Neural progenitor cell (in vitro differentiated cells): ENCODE measurements at regions not wholly inside any gene's neighbourhood (a gene's known extent, or its start where the extent isn't known, plus 50 kb on each side); places are given as distances from the start of the nearest gene placed in this dataset.

Experiments
- CTCF ChIP-seq: fragments of 200-600 bp; sonication (generic); IDR thresholded peaks from 2 replicates; pipeline ENCODE4 v1.5.1; 2017; ENCODE audit warnings: antibody characterized with exemption, mild to moderate bottlenecking
- EZH2 ChIP-seq: fragments of 200-600 bp; sonication (generic); IDR thresholded peaks from 2 replicates; pipeline ENCODE4 v1.6.1; 2017; ENCODE audit warnings: antibody characterized with exemption, mild to moderate bottlenecking, moderate library complexity
- EZH2phosphoT487 ChIP-seq: fragments of 200-600 bp; sonication (generic); IDR thresholded peaks from 2 replicates; pipeline ENCODE4 v1.6.1; 2017; ENCODE audit warnings: antibody characterized with exemption

GRCh38 chr5:135273212-135273611 lies 125.8 kb downstream of the MACROH2A1 start:
- TF ChIP-seq CTCF (no peak), EZH2 (no peak), EZH2phosphoT487 (no peak)
